ENCODE measurements at regions not wholly inside any gene's neighbourhood (a gene's known extent, or its start where the extent isn't known, plus 50 kb on each side); places are given as distances from the start of the nearest gene placed in this dataset.

GRCh38 chr4:188612659-188613058, 473.4 kb downstream of the TRIML1 start:
- TF ChIP-seq CTCF (IDR thresholded peaks at IDR 0.05) (no peak), POLR2A (IDR thresholded peaks at IDR 0.05) (no peak)

All from lower leg skin (tissue), 3 donors.